Suppressor macrophage treated with lipopolysaccharide for 1 hour (primary cell): ENCODE measurements at regions not wholly inside any gene's neighbourhood (a gene's known extent, or its start where the extent isn't known, plus 50 kb on each side); places are given as distances from the start of the nearest gene placed in this dataset.
A peak's percentile ranks its signal among the peaks of the same experiment; 100 is the strongest.

Experiments used
- DNase-seq, 3 donors: peaks; one replicate each; pipeline ENCODE4 v3.0.0-alpha.2; 2020 to 2022

- DNase-seq: no peak
Observed at GRCh38 chr14:62101189-62101588, 339.0 kb downstream of the SNAPC1 start.

GRCh38 chr14:62101673-62102348 lies 339.6 kb downstream of the SNAPC1 start:
- no peak for DNase-seq

- DNase-seq: no peak
Observed at GRCh38 chr14:62102349-62102725, 340.1 kb downstream of the SNAPC1 start.

GRCh38 chr14:62103464-62103863 lies 341.2 kb downstream of the SNAPC1 start:
- no peak for DNase-seq

GRCh38 chr14:62110941-62111340 lies 348.7 kb downstream of the SNAPC1 start:
- no peak for DNase-seq

GRCh38 chr14:62117010-62117750 lies 355.0 kb downstream of the SNAPC1 start:
- peak in 1 of 3 donors; percentile 6 for DNase-seq

- DNase-seq: no peak
Observed at GRCh38 chr14:62117751-62118105, 355.5 kb downstream of the SNAPC1 start.

- no peak for DNase-seq
Observed at GRCh38 chr14:62118461-62118860, 356.2 kb downstream of the SNAPC1 start.

- DNase-seq: no peak
Observed at GRCh38 chr14:62118871-62119270, 356.7 kb downstream of the SNAPC1 start.

- DNase-seq: no peak
Observed at GRCh38 chr14:62123961-62124360, 361.7 kb downstream of the SNAPC1 start.

- DNase-seq: no peak
Observed at GRCh38 chr14:62125793-62126192, 363.6 kb downstream of the SNAPC1 start.

- peak; percentile 48 to 63 (median 62) for DNase-seq
Observed at GRCh38 chr14:62126879-62127478, 364.8 kb downstream of the SNAPC1 start.

- DNase-seq: no peak
Observed at GRCh38 chr14:62130441-62130840, 368.2 kb downstream of the SNAPC1 start.

GRCh38 chr14:62133776-62134550 lies 371.7 kb downstream of the SNAPC1 start:
- no peak for DNase-seq

- DNase-seq: no peak
Observed at GRCh38 chr14:62138593-62138992, 376.4 kb downstream of the SNAPC1 start.

GRCh38 chr14:62141139-62141538 lies 378.9 kb downstream of the SNAPC1 start:
- DNase-seq: no peak

- no peak for DNase-seq
Observed at GRCh38 chr14:62143245-62143644, 381.0 kb downstream of the SNAPC1 start.

GRCh38 chr14:62144863-62145262 lies 382.6 kb downstream of the SNAPC1 start:
- no peak for DNase-seq

- no peak for DNase-seq
Observed at GRCh38 chr14:62146030-62146429, 383.8 kb downstream of the SNAPC1 start.

- no peak for DNase-seq
Observed at GRCh38 chr14:62156052-62156451, 393.8 kb downstream of the SNAPC1 start.

- no peak for DNase-seq
Observed at GRCh38 chr14:62158779-62159178, 396.6 kb downstream of the SNAPC1 start.

GRCh38 chr14:62159314-62159713 lies 397.1 kb downstream of the SNAPC1 start:
- DNase-seq: no peak

- DNase-seq: peak; percentile 36 to 47 (median 42)
Observed at GRCh38 chr14:62162998-62163589, 400.9 kb downstream of the SNAPC1 start.
